GM12878 (cell line): ENCODE measurements at regions not wholly inside any gene's neighbourhood (a gene's known extent, or its start where the extent isn't known, plus 50 kb on each side); places are given as distances from the start of the nearest gene placed in this dataset.

Source experiments
- ATAC-seq: fragments of 200-7000 bp; cut with Tn5 transposase; 3 replicates; pipeline ENCODE4 v1.9.1; 2020; ENCODE audit warnings: mild to moderate bottlenecking, moderate library complexity
- BruUV-seq: library from RNA; stranded (reverse); fragments of 400-500 nt; replicated peaks from 2 replicates; lab custom pipeline; 2021; lab: Mats Ljungman, UMichigan
- CTCF ChIA-PET: fragments of 300-600 bp; sonication (Branson Sonifier 250); formaldehyde crosslinking; extraction: SDS; loops from one replicate; lab custom pipeline; 2021; ENCODE audit warnings: inconsistent platforms; lab: Yijun Ruan, JAX
- POLR2A ChIA-PET: fragments of 350-600 bp; formaldehyde crosslinking; extraction: SDS; loops from one replicate; lab custom pipeline; 2021; ENCODE audit warnings: inconsistent platforms; lab: Charles Lee
- RAD21 ChIA-PET: fragments of 300-600 bp; sonication (Branson Sonifier 250); formaldehyde crosslinking; loops from one replicate; lab custom pipeline; 2023; ENCODE audit warnings: antibody characterized with exemption; ENCODE audit not compliant: unreplicated experiment; lab: Charles Lee
- SMC1A ChIA-PET: fragments of 300-600 bp; sonication (Branson Sonifier 250); formaldehyde crosslinking; loops from one replicate; lab custom pipeline; 2023; ENCODE audit not compliant: unreplicated experiment, uncharacterized antibody; lab: Charles Lee
- DNase-seq: peaks from one replicate; pipeline ENCODE4 v3.0.0-alpha.2; 2011; ENCODE audit warnings: low read depth, low spot score
- FAIRE-seq: peaks from 3 replicates; lab custom pipeline; 2011; peaks lifted over from hg19 to GRCh38; lab: Jason Lieb, UNC
- H2AFZ ChIP-seq: 2 replicates; pipeline ENCODE4 v1.6.0; 2011; ENCODE audit warnings: low read depth, low read length, control low read depth; ENCODE audit not compliant: control insufficient read depth
- H3K27ac ChIP-seq: 2 replicates; pipeline ENCODE4 v1.5.1; 2011; ENCODE audit warnings: control low read depth; ENCODE audit not compliant: control insufficient read depth, insufficient read depth
- H3K27me3 ChIP-seq, 2 experiments: replicated peaks in 1 of 2; 2 replicates each; pipeline versions ENCODE4 v1.6.0 to v1.6.1; 2011; ENCODE audit warnings: low read length in 1 of 2; ENCODE audit not compliant: control insufficient read depth in 2 of 2, insufficient read depth in 2 of 2
- H3K36me3 ChIP-seq, 2 experiments: 2 replicates each; pipeline ENCODE4 v1.5.1; 2011; ENCODE audit warnings: low read length in 1 of 2; ENCODE audit not compliant: control insufficient read depth in 2 of 2, insufficient read depth in 2 of 2
- H3K4me1 ChIP-seq: 2 replicates; pipeline ENCODE4 v1.6.1; 2011; ENCODE audit warnings: mild to moderate bottlenecking, low read length, moderate library complexity, mixed read lengths; ENCODE audit not compliant: control insufficient read depth, insufficient read depth
- H3K4me2 ChIP-seq: 2 replicates; pipeline ENCODE4 v1.6.0; 2011; ENCODE audit warnings: control low read depth; ENCODE audit not compliant: control insufficient read depth, insufficient read depth
- H3K4me3 ChIP-seq: fragments of 200-600 bp; sonication (generic); 2 replicates; pipeline ENCODE4 v1.5.1; 2016
- H3K79me2 ChIP-seq: 2 replicates; pipeline ENCODE4 v1.6.0; 2011; ENCODE audit warnings: low read length; ENCODE audit not compliant: control insufficient read depth, insufficient read depth
- H3K9ac ChIP-seq: 2 replicates; pipeline ENCODE4 v1.8.0; 2011; ENCODE audit warnings: low read length, control low read depth, mixed read lengths; ENCODE audit not compliant: control insufficient read depth, insufficient read depth
- H3K9me3 ChIP-seq: replicated peaks from 3 replicates; pipeline ENCODE4 v1.5.1; 2011; ENCODE audit warnings: mild to moderate bottlenecking, low read length; ENCODE audit not compliant: control insufficient read depth, insufficient read depth
- H4K20me1 ChIP-seq: 2 replicates; pipeline ENCODE4 v1.6.0; 2011; ENCODE audit not compliant: control insufficient read depth, insufficient read depth
- ATF7 ChIP-seq: fragments of 450-650 bp; IDR thresholded peaks from 2 replicates; pipeline ENCODE4 v1.6.1; 2016; ENCODE audit warnings: low read depth, mild to moderate bottlenecking
- BACH1 ChIP-seq: fragments of 450-650 bp; IDR thresholded peaks from 2 replicates; pipeline ENCODE4 v1.6.1; 2017; ENCODE audit warnings: mild to moderate bottlenecking, borderline replicate concordance
- CHD1 ChIP-seq: IDR thresholded peaks from 2 replicates; pipeline ENCODE4 v1.6.1; 2012; ENCODE audit warnings: low read depth, low read length, improper control_type of control experiment
- EZH2 ChIP-seq: IDR thresholded peaks from 2 replicates; pipeline ENCODE4 v1.6.1; 2012; ENCODE audit warnings: low read depth, mild to moderate bottlenecking, control low read depth, inconsistent platforms, low read length, borderline replicate concordance; ENCODE audit not compliant: control insufficient read depth
- FOS ChIP-seq: IDR thresholded peaks from 3 replicates; pipeline ENCODE4 v1.6.1; 2011; ENCODE audit warnings: borderline replicate concordance; ENCODE audit not compliant: insufficient read length; ENCODE audit errors: extremely low read depth
- GATAD2B ChIP-seq: fragments of 450-650 bp; conservative IDR thresholded peaks from 2 replicates; pipeline ENCODE4 v1.6.1; 2017; ENCODE audit warnings: low read depth, mild to moderate bottlenecking, moderate library complexity
- HDAC2 ChIP-seq: fragments of 200-600 bp; sonication (generic); IDR thresholded peaks from 2 replicates; pipeline ENCODE4 v1.6.1; 2017
- HDAC6 ChIP-seq: fragments of 200-600 bp; sonication (generic); IDR thresholded peaks from one replicate; pipeline ENCODE4 v1.8.0; 2017; ENCODE audit warnings: antibody characterized with exemption; ENCODE audit not compliant: unreplicated experiment
- IRF4 ChIP-seq: IDR thresholded peaks from 2 replicates; pipeline ENCODE4 v1.6.1; 2011; ENCODE audit warnings: low read depth, low read length
- SMAD5 ChIP-seq: IDR thresholded peaks from 2 replicates; pipeline ENCODE4 v1.6.1; 2016; ENCODE audit warnings: antibody characterized with exemption, low read depth
- SREBF1 ChIP-seq: IDR thresholded peaks from 2 replicates; pipeline ENCODE4 v1.6.1; 2012; ENCODE audit warnings: mild to moderate bottlenecking, low read length
- TCF3 ChIP-seq: IDR thresholded peaks from 2 replicates; pipeline ENCODE4 v1.6.1; 2012; ENCODE audit warnings: low read depth, mild to moderate bottlenecking, low read length, borderline replicate concordance; ENCODE audit not compliant: insufficient read depth
- YBX1 ChIP-seq: fragments of 450-650 bp; IDR thresholded peaks from 2 replicates; pipeline ENCODE4 v1.6.1; 2016; ENCODE audit warnings: antibody characterized with exemption
- WGBS: methylation state at CpG from one replicate; pipeline ENCODE4 v1.1.6; 2016; ENCODE audit warnings: low lambda C conversion rate; ENCODE audit not compliant: insufficient replicate concordance, insufficient coverage; ENCODE audit errors: missing lambda C conversion rate; 5-methylcytosine and 5-hydroxymethylcytosine counted together
- in situ Hi-C: fragments of 300-500 bp; cut with MboI; formaldehyde crosslinking; loops from 9 replicates; pipeline ENCODE4 v1.14.3; 2018; ENCODE audit warnings: mixed read lengths
- intact Hi-C: fragments of 100-400 bp; cut with micrococcal nuclease; formaldehyde crosslinking; loops from one replicate; pipeline ENCODE4 v1.14.2; 2022; ENCODE audit not compliant: unreplicated experiment
- TF ChIP-seq, protein P1 (sequence below): fragments of 450-650 bp; formaldehyde crosslinking; IDR thresholded peaks from 2 replicates; pipeline ENCODE4 v1.4.0; 2022; ENCODE audit warnings: mild to moderate bottlenecking, moderate library complexity
- TF ChIP-seq, protein P2 (sequence below), 3 experiments: IDR thresholded peaks in 2 of 3; conservative IDR thresholded peaks in 1 of 3; 2 replicates each; pipeline ENCODE4 v1.5.1; 2011; ENCODE audit warnings: low read depth in 3 of 3, low read length in 3 of 3, mild to moderate bottlenecking in 3 of 3, control low read depth in 2 of 3, moderate library complexity in 2 of 3, inconsistent platforms in 1 of 3, mixed read lengths in 1 of 3; ENCODE audit not compliant: control insufficient read depth in 2 of 3, insufficient read depth in 1 of 3; ENCODE audit errors: extremely low read depth in 1 of 3

DNA sequence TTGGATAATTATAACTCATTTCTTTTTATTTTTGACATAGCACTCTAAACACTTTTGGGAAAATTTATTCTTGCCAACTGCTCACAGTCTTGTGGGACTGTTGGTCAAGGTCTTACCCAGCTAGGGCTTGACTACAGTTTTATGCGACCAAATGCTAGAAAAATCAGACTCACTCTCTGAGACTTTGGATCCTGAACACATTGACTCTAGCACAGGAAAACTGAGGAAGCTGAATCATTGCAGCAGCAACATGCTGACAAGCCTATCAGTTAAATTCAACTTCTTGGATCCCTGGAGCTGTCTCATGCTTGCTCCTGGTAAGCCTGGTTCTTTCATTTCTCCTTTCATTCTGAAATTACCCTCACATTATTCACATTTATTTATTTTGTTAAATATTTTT is 120.7 kb upstream of the TMTC2 start:
- H2AFZ ChIP-seq, result no peak overlapping the region
- 32% methylated on average over 1 of the region's 1 CpG for whole genome bisulfite sequencing

DNA sequence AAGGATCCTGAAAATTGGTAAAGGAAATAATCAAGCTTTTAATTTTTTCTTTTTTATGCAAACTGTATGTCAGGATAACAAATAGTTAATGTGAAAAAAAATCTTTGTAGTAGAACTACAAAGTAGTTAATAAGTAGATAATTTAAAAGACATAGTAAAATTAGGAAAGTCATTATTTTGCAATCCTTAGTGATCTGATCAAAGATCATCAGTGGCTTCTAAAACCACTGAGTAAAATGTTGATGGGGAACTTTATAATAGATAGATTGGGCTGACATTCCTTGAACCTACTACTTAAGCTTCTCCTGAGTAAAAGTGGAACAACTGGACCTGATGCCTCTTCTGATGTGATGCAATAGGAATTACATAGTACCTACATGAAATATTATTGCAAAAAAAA is 119.0 kb upstream of the TMTC2 start:
- Histone ChIP-seq H3K27me3 (no peaks in the 10 kb centered on the region), H4K20me1 (no peaks in the 10 kb centered on the region), H3K4me1 (no peaks in the 10 kb centered on the region), H3K27ac (no peak overlapping the region), H2AFZ (no peak overlapping the region), H3K4me3 (no peak overlapping the region), H3K79me2 (no peaks in the 10 kb centered on the region), H3K9me3 (no peaks in the 10 kb centered on the region), H3K9ac (no peak overlapping the region), H3K4me2 (no peak overlapping the region), H3K36me3 (no peaks in the 10 kb centered on the region)
- intact Hi-C loops (no loop called here), in situ Hi-C loops (no loop called here)
- TF ChIP-seq EZH2 (no peak), FOS (no peak), ATF7 (no peak), GATAD2B (no peak), HDAC6 (no peak), SMAD5 (no peak), HDAC2 (no peak), YBX1 (no peak), TCF3 (no peak), BACH1 (no peak)
- TF ChIP-seq, protein P1, sequence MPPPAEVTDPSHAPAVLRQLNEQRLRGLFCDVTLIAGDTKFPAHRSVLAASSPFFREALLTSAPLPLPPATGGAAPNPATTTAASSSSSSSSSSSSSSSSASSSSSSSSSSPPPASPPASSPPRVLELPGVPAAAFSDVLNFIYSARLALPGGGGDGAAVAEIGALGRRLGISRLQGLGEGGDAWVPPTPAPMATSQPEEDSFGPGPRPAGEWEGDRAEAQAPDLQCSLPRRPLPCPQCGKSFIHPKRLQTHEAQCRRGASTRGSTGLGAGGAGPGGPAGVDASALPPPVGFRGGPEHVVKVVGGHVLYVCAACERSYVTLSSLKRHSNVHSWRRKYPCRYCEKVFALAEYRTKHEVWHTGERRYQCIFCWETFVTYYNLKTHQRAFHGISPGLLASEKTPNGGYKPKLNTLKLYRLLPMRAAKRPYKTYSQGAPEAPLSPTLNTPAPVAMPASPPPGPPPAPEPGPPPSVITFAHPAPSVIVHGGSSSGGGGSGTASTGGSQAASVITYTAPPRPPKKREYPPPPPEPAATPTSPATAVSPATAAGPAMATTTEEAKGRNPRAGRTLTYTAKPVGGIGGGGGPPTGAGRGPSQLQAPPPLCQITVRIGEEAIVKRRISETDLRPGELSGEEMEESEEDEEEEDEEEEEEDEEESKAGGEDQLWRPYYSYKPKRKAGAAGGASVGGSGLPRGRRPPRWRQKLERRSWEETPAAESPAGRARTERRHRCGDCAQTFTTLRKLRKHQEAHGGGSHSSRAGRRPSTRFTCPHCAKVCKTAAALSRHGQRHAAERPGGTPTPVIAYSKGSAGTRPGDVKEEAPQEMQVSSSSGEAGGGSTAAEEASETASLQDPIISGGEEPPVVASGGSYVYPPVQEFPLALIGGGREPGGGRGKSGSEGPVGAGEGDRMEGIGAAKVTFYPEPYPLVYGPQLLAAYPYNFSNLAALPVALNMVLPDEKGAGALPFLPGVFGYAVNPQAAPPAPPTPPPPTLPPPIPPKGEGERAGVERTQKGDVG (CRISPR knock-in tag), result no peak
- TF ChIP-seq, protein P2, sequence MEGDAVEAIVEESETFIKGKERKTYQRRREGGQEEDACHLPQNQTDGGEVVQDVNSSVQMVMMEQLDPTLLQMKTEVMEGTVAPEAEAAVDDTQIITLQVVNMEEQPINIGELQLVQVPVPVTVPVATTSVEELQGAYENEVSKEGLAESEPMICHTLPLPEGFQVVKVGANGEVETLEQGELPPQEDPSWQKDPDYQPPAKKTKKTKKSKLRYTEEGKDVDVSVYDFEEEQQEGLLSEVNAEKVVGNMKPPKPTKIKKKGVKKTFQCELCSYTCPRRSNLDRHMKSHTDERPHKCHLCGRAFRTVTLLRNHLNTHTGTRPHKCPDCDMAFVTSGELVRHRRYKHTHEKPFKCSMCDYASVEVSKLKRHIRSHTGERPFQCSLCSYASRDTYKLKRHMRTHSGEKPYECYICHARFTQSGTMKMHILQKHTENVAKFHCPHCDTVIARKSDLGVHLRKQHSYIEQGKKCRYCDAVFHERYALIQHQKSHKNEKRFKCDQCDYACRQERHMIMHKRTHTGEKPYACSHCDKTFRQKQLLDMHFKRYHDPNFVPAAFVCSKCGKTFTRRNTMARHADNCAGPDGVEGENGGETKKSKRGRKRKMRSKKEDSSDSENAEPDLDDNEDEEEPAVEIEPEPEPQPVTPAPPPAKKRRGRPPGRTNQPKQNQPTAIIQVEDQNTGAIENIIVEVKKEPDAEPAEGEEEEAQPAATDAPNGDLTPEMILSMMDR (IDR thresholded peaks at IDR 0.05 in 2 of 3, conservative IDR thresholded peaks at IDR 0.05 in 1 of 3; ENCODE audit: control insufficient read depth in 2 of 3, extremely low read depth in 1 of 3, insufficient read depth in 1 of 3, low read depth in 3 of 3, low read length in 3 of 3), result no peak
- no TSS peak for BruUV-seq
- ChIA-PET CTCF (interaction anchor here (0.6 to 2.0 kb wide), 3 partner anchors 12 to 434 kb away, joined by 3 to 5 read pairs (median 4); no protein-coding TSS in a partner anchor), SMC1A (interaction anchor here (1.0 to 2.5 kb wide), 5 partner anchors 9 to 24 kb away, joined by 3 to 7 read pairs (median 5); no protein-coding TSS in a partner anchor), RAD21 (no interaction called here), POLR2A (no interaction called here)
- DNase-seq (no peak), ATAC-seq (no peak), FAIRE-seq (no peak)

More for the DNA sequence above, 120.7 kb upstream of the TMTC2 start:
- Histone ChIP-seq H3K27me3 (no peaks in the 10 kb centered on the region), H3K4me2 (no peak overlapping the region), H3K9ac (no peak overlapping the region), H3K27ac (no peak overlapping the region), H3K36me3 (no peaks in the 10 kb centered on the region), H3K79me2 (no peaks in the 10 kb centered on the region), H3K4me3 (no peak overlapping the region), H3K4me1 (no peaks in the 10 kb centered on the region), H4K20me1 (no peaks in the 10 kb centered on the region), H3K9me3 (no peaks in the 10 kb centered on the region)
- no TSS peak for BruUV-seq
- no peak for ATAC-seq
- intact Hi-C loops (no loop called here), in situ Hi-C loops (no loop called here)
- ChIA-PET SMC1A (interaction anchor here (1.2 to 2.5 kb wide), 6 partner anchors 7 to 26 kb away, joined by 3 to 7 read pairs (median 3); no protein-coding TSS in a partner anchor), RAD21 (interaction anchor here (0.7 kb wide), 1 partner anchor 49 kb away, joined by 3 read pairs; no protein-coding TSS in a partner anchor), CTCF (interaction anchor here (0.9 to 1.5 kb wide), 7 partner anchors 10 to 43 kb away, joined by 3 to 5 read pairs (median 3); no protein-coding TSS in a partner anchor), POLR2A (no interaction called here)
- no peak for DNase-seq
- no peak for FAIRE-seq
- TF ChIP-seq CHD1, result no peak
- no peak for TF ChIP-seq SREBF1
- TF ChIP-seq IRF4, result no peak
